K562 (cell line): ENCODE measurements at regions not wholly inside any gene's neighbourhood (a gene's known extent, or its start where the extent isn't known, plus 50 kb on each side); places are given as distances from the start of the nearest gene placed in this dataset.
A peak's percentile ranks its signal among the peaks of the same experiment; 100 is the strongest.

Source experiments
- ATAC-seq: fragments of 200-7000 bp; cut with Tn5 transposase; 3 replicates; pipeline ENCODE4 v1.9.1; 2020; ENCODE audit warnings: moderate library complexity
- BruUV-seq: library from RNA; stranded (reverse); fragments of 400-500 nt; replicated peaks from 2 replicates; lab custom pipeline; 2021; lab: Mats Ljungman, UMichigan
- CTCF ChIA-PET: fragments of 300-600 bp; formaldehyde crosslinking; extraction: SDS; loops from one replicate; lab custom pipeline; 2021; ENCODE audit warnings: low intra/inter-chr PET ratio; lab: Yijun Ruan, JAX
- POLR2A ChIA-PET: fragments of 300-600, 350-650 bp; sonication (Branson Sonifier 250); formaldehyde crosslinking; extraction: SDS; loops from one replicate; lab custom pipeline; 2021; ENCODE audit warnings: antibody characterized with exemption, inconsistent platforms; lab: Yijun Ruan, JAX
- DNase-seq, 4 experiments: peaks; one replicate each; pipeline versions ENCODE4 v3.0.0 to v3.0.0-alpha.2; 2011 to 2018; ENCODE audit warnings: low spot score in 3 of 4, mixed read lengths in 3 of 4; ENCODE audit errors: extremely low read depth in 1 of 4
- FAIRE-seq: peaks from 2 replicates; lab custom pipeline; 2011; peaks lifted over from hg19 to GRCh38; lab: Jason Lieb, UNC
- H2AFZ ChIP-seq: 2 replicates; pipeline ENCODE4 v1.6.0; 2011; ENCODE audit warnings: low read depth, low read length, control low read depth, inconsistent platforms
- H3K27ac ChIP-seq: fragments of 200-600 bp; 3 replicates; pipeline ENCODE4 v1.8.0; 2011; ENCODE audit warnings: low read depth, mild to moderate bottlenecking, control low read depth, inconsistent platforms, low read length, moderate library complexity, mixed read lengths; ENCODE audit errors: extremely low read depth
- H3K27me3 ChIP-seq, 2 experiments: fragments of 300-600 bp in 1 of 2; 2 replicates in 1 of 2; 3 replicates in 1 of 2; pipeline versions ENCODE4 v1.6.0 to v1.8.0; 2011; ENCODE audit warnings: inconsistent platforms in 2 of 2, low read length in 2 of 2, mild to moderate bottlenecking in 1 of 2, mixed read lengths in 1 of 2, moderate library complexity in 1 of 2; ENCODE audit not compliant: control insufficient read depth in 2 of 2, insufficient read depth in 2 of 2
- H3K36me3 ChIP-seq: fragments of 300-600 bp; 3 replicates; pipeline ENCODE4 v1.8.0; 2011; ENCODE audit warnings: mild to moderate bottlenecking, low read length, inconsistent platforms; ENCODE audit not compliant: control insufficient read depth, insufficient read depth
- H3K4me1 ChIP-seq, 2 experiments: fragments of 200-600 bp in 1 of 2; replicated peaks in 1 of 2; 2 replicates in 1 of 2; 3 replicates in 1 of 2; pipeline versions ENCODE4 v1.5.1 to v1.8.0; 2011; ENCODE audit warnings: inconsistent platforms in 2 of 2, low read length in 2 of 2, mild to moderate bottlenecking in 1 of 2, mixed read lengths in 1 of 2, moderate library complexity in 1 of 2; ENCODE audit not compliant: control insufficient read depth in 2 of 2, insufficient read depth in 2 of 2
- H3K4me2 ChIP-seq: 2 replicates; pipeline ENCODE4 v1.6.1; 2011; ENCODE audit warnings: low read length, control low read depth, inconsistent platforms, mixed read lengths; ENCODE audit not compliant: insufficient read depth
- H3K4me3 ChIP-seq: fragments of 200-600 bp; sonication (generic), shearing (Covaris generic); 2 replicates; pipeline ENCODE4 v1.5.1; 2016; ENCODE audit warnings: control low read depth, inconsistent platforms
- H3K79me2 ChIP-seq: fragments of 200-600 bp; 3 replicates; pipeline ENCODE4 v1.8.0; 2011; ENCODE audit warnings: low read length, inconsistent platforms; ENCODE audit not compliant: control insufficient read depth, insufficient read depth
- H3K9ac ChIP-seq, 2 experiments: 2 replicates each; pipeline versions ENCODE4 v1.6.0 to v1.6.1; 2011; ENCODE audit warnings: low read depth in 2 of 2, low read length in 2 of 2, control low read depth in 1 of 2, inconsistent platforms in 1 of 2, mild to moderate bottlenecking in 1 of 2, mixed read lengths in 1 of 2; ENCODE audit not compliant: insufficient read depth in 1 of 2
- H3K9me1 ChIP-seq: one replicate; pipeline ENCODE4 v1.6.0; 2011; ENCODE audit warnings: inconsistent platforms, mild to moderate bottlenecking, low read length, moderate library complexity; ENCODE audit not compliant: control insufficient read depth, insufficient read depth
- H3K9me3 ChIP-seq: replicated peaks from 2 replicates; pipeline ENCODE4 v1.5.1; 2011; ENCODE audit warnings: low read depth, low read length, inconsistent platforms; ENCODE audit not compliant: control insufficient read depth, insufficient read depth
- H4K20me1 ChIP-seq: replicated peaks from 2 replicates; pipeline ENCODE4 v1.6.1; 2011; ENCODE audit warnings: low read length, inconsistent platforms, mixed read lengths; ENCODE audit not compliant: control insufficient read depth, insufficient read depth
- GABPA ChIP-seq: fragments of 200-800 bp; sonication (Bioruptor generic); conservative IDR thresholded peaks from 2 replicates; pipeline ENCODE4 v1.6.1; 2016; ENCODE audit warnings: low read depth, missing genetic modification characterization, missing compliant biosample characterization
- JUNB ChIP-seq: fragments of 450-650 bp; formaldehyde crosslinking; conservative IDR thresholded peaks from 2 replicates; pipeline ENCODE4 v1.4.0; 2020; ENCODE audit warnings: mild to moderate bottlenecking
- THAP7 ChIP-seq: fragments of 250-450 bp; sonication (Bioruptor Pico); IDR thresholded peaks from 2 replicates; pipeline ENCODE4 v1.5.0; 2021
- WGBS: fragments of 100-300 bp; shearing (Covaris generic); methylation state at CpG from one replicate; pipeline ENCODE4 v1.1.6; 2016; ENCODE audit warnings: low coverage, mixed read lengths; ENCODE audit not compliant: insufficient coverage; ENCODE audit errors: missing lambda C conversion rate; 5-methylcytosine and 5-hydroxymethylcytosine counted together
- in situ Hi-C: fragments of 300-500 bp; cut with MboI; formaldehyde crosslinking; loops from 4 replicates; pipeline ENCODE4 v1.15.0; 2018; ENCODE audit warnings: inconsistent platforms, mixed read lengths
- intact Hi-C: fragments of 100-400 bp; cut with micrococcal nuclease; formaldehyde crosslinking; loops from 2 replicates; pipeline ENCODE4 v1.14.2; 2022

DNA sequence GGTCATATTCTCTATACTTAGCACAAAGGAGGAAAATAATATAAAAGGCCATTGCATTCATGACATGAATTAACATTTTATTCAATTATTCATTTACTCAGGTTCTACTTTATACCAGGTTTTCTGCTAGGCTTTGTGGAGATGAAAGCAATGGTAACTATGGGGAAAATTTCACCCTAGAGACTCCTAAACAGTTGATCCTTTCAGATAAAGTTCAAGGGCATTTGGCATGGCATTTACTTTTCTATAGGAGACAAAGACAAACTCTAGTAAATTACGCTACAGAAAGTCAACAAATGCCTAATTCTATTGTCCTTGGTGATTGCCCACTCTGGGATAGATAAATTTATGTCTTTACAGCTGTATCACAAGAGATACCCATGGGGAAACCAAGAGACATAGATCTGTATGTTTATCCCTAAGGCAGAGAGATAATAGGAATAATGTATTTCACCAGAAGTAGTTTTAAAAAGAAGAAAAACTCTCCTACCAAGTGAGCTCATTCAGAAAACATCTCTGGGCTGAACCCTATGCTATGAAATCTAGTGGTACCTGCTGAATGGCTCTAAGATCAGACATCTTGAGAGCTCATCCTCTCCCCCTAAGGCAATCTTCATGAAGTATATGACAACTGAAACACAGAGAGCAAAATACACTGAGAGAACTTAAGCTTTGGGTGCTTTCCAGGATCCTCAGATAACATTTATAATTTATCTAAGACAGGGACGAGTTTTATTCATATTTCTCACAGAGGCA is 316.7 kb downstream of the ANTXR2 start:
- Histone ChIP-seq H3K27ac (no peak overlapping the region), H3K4me2 (no peak overlapping the region), H3K9ac (no peak overlapping the region), H3K79me2 (no peaks in the 10 kb centered on the region), H3K9me3 (no peaks in the 10 kb centered on the region), H3K9me1 (no peaks in the 10 kb centered on the region), H3K4me1 (no peaks in the 10 kb centered on the region), H4K20me1 (no peaks in the 10 kb centered on the region), H3K4me3 (no peak overlapping the region), H3K36me3 (no peaks in the 10 kb centered on the region), H2AFZ (0 out of 2 replicates have a peak overlapping the region, but pooled peaks have one; percentile 0), H3K27me3 (no peaks in the 10 kb centered on the region)
- no peak for FAIRE-seq
- no TSS peak for BruUV-seq
- intact Hi-C loops (no loop called here), in situ Hi-C loops (no loop called here)
- TF ChIP-seq THAP7: no peak
- no peak for ATAC-seq
- 23% methylated on average over 2 of the region's 2 CpGs for WGBS
- POLR2A ChIA-PET: no interaction called here
- CTCF ChIA-PET: no interaction called here
- DNase-seq: no peak

DNA sequence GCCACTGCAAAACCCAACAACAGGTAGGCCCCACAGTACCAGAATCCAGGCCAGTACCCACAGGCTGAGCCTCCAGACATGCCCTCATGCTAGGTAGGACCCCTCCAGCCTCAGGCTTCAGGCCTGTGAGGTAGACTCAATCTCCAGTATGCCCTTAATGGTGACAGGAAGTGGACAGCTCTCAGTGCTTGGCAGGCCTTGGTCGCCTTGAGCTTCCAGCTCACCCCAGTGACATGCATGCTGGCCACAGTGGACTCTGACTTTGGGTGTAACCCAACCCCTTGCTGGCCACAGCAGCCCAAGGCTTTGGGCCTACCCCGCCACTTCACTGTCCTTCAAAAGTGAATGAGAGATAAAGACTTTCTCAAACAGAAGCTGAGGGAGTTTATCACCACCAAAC is 324.2 kb downstream of the ANTXR2 start:
- ChIA-PET CTCF (no interaction called here), POLR2A (interaction anchor here (0.6 to 0.8 kb wide), 2 partner anchors 10 to 51 kb away, joined by 3 read pairs; no protein-coding TSS in a partner anchor)
- DNase-seq (no peak), ATAC-seq (no peak), FAIRE-seq (no peak)
- TF ChIP-seq GABPA (0 out of 2 replicates have a peak, but pooled peaks have one; percentile 13), JUNB (CRISPR knock-in tag) (no peak)
- no peaks in the 10 kb centered on the region for H4K20me1 ChIP-seq
- WGBS: 41% methylated on average over 2 of the region's 2 CpGs
- H3K27me3 ChIP-seq: no peaks in the 10 kb centered on the region
- H2AFZ ChIP-seq: peak overlapping the region; percentile 49
- peaks cover 0 to 6% of the 10 kb centered on the region in 2 experiments; a peak in 2 of 5 replicates for H3K4me1 ChIP-seq
- no peaks in the 10 kb centered on the region for H3K9me1 ChIP-seq
- H3K9me3 ChIP-seq: no peaks in the 10 kb centered on the region
- H3K4me3 ChIP-seq: no peak overlapping the region
- H3K9ac ChIP-seq: no peak overlapping the region
- no peak overlapping the region for H3K4me2 ChIP-seq
- no peaks in the 10 kb centered on the region for H3K79me2 ChIP-seq
- H3K36me3 ChIP-seq: no peaks in the 10 kb centered on the region
- BruUV-seq: no TSS peak
- no peak overlapping the region for H3K27ac ChIP-seq
- in situ Hi-C loops (no loop called here), intact Hi-C loops (no loop called here)
